ENCODE measurements at regions not wholly inside any gene's neighbourhood (a gene's known extent, or its start where the extent isn't known, plus 50 kb on each side); places are given as distances from the start of the nearest gene placed in this dataset.

DNA sequence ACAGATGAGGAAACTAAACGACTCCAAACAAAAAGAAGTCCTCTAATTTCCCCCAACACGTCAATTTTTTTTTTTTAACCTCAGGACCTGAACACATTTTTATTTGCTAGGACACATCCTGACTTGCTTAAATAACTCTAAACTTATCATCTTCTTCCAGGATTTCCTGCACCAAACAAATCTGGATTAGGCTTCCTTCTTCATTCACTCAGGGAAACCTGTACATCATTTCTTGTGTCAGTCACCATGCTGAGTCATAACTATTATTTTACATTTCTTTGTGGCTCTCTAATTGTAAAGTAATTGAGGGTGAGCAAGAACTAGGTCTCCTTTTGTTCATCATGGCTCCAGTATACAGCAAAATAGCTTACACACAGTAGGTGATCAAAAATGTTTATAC is 433.4 kb upstream of the GBE1 start:
- Histone ChIP-seq H3K9me3 (no peaks in the 10 kb centered on the region), H3K27ac (no peak overlapping the region), H3K4me1 (no peaks in the 10 kb centered on the region), H3K36me3 (no peaks in the 10 kb centered on the region), H3K27me3 (no peaks in the 10 kb centered on the region), H3K4me3 (no peak overlapping the region)
- 57 to 62% (median 57%) methylated on average over 2 of the region's 2 CpGs for WGBS, 4 donors
- DNase-seq (no peak), ATAC-seq (no peak)
- TF ChIP-seq POLR2A (IDR thresholded peaks at IDR 0.05): no peak
- TF ChIP-seq, protein P1, sequence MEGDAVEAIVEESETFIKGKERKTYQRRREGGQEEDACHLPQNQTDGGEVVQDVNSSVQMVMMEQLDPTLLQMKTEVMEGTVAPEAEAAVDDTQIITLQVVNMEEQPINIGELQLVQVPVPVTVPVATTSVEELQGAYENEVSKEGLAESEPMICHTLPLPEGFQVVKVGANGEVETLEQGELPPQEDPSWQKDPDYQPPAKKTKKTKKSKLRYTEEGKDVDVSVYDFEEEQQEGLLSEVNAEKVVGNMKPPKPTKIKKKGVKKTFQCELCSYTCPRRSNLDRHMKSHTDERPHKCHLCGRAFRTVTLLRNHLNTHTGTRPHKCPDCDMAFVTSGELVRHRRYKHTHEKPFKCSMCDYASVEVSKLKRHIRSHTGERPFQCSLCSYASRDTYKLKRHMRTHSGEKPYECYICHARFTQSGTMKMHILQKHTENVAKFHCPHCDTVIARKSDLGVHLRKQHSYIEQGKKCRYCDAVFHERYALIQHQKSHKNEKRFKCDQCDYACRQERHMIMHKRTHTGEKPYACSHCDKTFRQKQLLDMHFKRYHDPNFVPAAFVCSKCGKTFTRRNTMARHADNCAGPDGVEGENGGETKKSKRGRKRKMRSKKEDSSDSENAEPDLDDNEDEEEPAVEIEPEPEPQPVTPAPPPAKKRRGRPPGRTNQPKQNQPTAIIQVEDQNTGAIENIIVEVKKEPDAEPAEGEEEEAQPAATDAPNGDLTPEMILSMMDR (IDR thresholded peaks at IDR 0.05): no peak
- intact Hi-C loops (cut with DNase I): no loop called here

DNA sequence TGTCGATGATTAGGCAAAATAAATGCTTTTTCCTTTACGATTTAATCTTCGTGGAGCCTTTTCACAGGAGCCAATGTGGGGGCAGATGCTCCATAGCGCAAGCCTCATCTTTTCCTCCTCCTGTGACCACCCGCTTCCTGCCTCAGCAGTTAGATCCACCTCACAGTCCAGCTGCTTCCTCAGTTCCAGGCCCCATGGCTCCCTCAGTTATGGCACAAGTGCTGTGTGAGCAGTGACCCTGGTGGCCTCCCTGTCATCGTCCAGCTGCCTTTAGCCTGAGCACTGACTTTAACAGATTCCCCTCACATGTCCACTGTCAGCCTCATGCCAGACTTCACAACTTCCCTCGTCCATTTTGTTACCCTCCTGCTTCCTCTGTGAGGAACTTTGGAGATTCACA is 424.6 kb upstream of the GBE1 start:
- no peak for ATAC-seq
- no peak for DNase-seq
- intact Hi-C loops (cut with DNase I): no loop called here
- H3K27ac ChIP-seq: no peak overlapping the region
- H3K4me3 ChIP-seq: no peak overlapping the region
- no peaks in the 10 kb centered on the region for H3K36me3 ChIP-seq
- TF ChIP-seq, protein P1 (IDR thresholded peaks at IDR 0.05): no peak
- TF ChIP-seq POLR2A (IDR thresholded peaks at IDR 0.05): no peak
- whole genome bisulfite sequencing, 4 donors: 53 to 72% (median 56%) methylated on average over 7 of the region's 7 CpGs
- H3K27me3 ChIP-seq: no peaks in the 10 kb centered on the region
- H3K9me3 ChIP-seq: no peaks in the 10 kb centered on the region
- no peaks in the 10 kb centered on the region for H3K4me1 ChIP-seq

DNA sequence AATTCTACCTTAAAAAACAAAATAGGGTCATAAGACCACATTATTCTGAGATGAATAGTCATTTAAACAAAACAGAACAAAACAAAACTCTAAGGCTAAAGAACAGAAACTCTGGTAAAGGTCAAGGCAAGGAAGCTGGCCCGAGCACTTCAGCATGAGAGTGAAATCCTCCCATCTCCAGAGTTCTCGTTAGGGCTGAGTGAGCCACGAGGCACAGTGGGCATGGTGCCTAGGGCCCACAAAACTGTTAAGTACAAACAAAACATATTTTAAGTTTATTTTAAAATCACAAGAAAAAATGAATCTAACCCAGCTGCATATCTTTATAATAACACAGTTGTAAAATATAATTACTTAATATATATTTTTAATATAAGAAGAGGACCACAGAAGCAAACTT is 417.8 kb upstream of the GBE1 start:
- Histone ChIP-seq H3K27me3 (no peaks in the 10 kb centered on the region), H3K27ac (no peak overlapping the region), H3K36me3 (no peaks in the 10 kb centered on the region), H3K9me3 (no peaks in the 10 kb centered on the region), H3K4me1 (no peaks in the 10 kb centered on the region), H3K4me3 (no peak overlapping the region)
- WGBS, 4 donors: 65 to 74% (median 71%) methylated on average over 3 of the region's 3 CpGs
- intact Hi-C loops (cut with DNase I): no loop called here
- TF ChIP-seq, protein P1 (IDR thresholded peaks at IDR 0.05): no peak
- no peak for TF ChIP-seq POLR2A (IDR thresholded peaks at IDR 0.05)
- no peak for DNase-seq
- ATAC-seq: no peak

DNA sequence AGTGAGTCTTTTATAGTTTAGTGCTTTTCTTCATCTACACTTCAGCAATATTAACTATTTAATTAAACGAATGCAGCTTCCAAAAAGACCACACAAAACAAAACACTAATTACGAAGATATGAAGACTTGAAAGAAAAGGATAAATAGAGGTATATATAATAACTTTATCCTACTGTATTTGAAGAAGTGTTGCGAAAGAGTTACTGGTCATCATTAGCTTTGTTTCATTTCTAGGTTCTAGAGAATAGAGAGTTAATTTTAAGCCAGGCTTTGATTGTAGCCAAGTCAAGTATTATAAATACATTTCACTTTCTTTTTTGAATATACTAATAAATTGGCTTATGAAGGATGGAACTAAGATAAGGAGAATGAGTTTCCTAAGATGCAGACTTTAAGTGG is 416.8 kb upstream of the GBE1 start:
- Histone ChIP-seq H3K36me3 (no peaks in the 10 kb centered on the region), H3K27ac (no peak overlapping the region), H3K9me3 (no peaks in the 10 kb centered on the region), H3K4me1 (no peaks in the 10 kb centered on the region), H3K4me3 (no peak overlapping the region), H3K27me3 (no peaks in the 10 kb centered on the region)
- ATAC-seq (no peak), DNase-seq (no peak)
- WGBS, 4 donors: 83 to 90% (median 88%) methylated on average over 3 of the region's 3 CpGs
- TF ChIP-seq, protein P1 (IDR thresholded peaks at IDR 0.05): no peak
- no peak for TF ChIP-seq POLR2A (IDR thresholded peaks at IDR 0.05)
- intact Hi-C loops (cut with DNase I): no loop called here

All from heart left ventricle (tissue), 16 donors.